ENCODE measurements at regions not wholly inside any gene's neighbourhood (a gene's known extent, or its start where the extent isn't known, plus 50 kb on each side); places are given as distances from the start of the nearest gene placed in this dataset.

DNA sequence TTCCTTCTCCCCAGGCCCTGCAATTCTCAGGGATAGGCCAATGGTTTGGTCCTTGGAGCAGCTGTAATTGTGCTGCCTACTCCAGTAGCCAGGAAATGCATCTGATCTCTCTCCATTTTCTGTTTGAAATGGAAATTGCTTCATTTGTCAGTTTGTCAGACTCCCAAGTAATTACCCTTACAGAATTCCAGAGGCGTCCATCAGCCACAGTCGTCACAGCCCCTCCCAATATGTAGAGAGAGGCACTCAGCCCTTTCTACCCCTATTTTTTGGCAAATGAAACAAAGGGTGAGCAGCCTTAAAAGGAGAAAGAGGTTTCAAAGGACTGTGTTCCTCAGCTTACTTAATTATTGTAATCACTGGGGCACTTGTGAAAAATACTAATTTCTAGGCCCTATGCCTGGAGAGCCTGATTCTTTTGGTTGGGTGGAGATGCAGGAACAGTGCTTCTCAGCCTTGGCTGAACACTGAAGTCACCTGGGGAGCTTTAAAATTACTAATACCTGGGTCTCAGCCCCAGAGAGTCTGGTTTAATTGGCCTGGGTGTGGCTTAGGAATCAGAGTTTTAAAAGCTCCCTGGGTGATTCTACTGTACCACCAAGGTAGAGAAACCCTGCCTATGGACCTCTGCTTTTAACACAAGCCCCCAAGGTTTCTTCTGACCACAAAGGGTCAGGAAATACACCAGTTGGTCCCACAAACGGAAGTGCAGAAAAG, 190.0 kb downstream of the EMP1 start:
- H2AFZ ChIP-seq (replicated peaks; ENCODE audit: low read length, poor library complexity), result no peak overlapping the region
- BruUV-seq (replicated peaks), result no TSS peak
- H2BK20ac ChIP-seq (ENCODE audit: low read depth, low read length), result no peak overlapping the region
- no peak overlapping the region for H2BK120ac ChIP-seq (ENCODE audit: low read depth, low read length)
- H2BK5ac ChIP-seq (ENCODE audit: low read depth, low read length, poor library complexity, severe bottlenecking), result no peak overlapping the region
- H3K14ac ChIP-seq (replicated peaks; ENCODE audit: low read depth, low read length), result no peak overlapping the region
- H4K8ac ChIP-seq (ENCODE audit: low read depth in 2 of 2, low read length in 2 of 2), result no peak overlapping the region
- no peak overlapping the region for H3K4me2 ChIP-seq (ENCODE audit: low read depth, low read length)
- intact Hi-C loops (cut with micrococcal nuclease) (no loop called here), in situ Hi-C loops (cut with MboI; ENCODE audit: low sequenced_read_pairs) (no loop called here), dilution Hi-C loops (cut with HindIII; ENCODE audit: low sequenced_read_pairs, unreplicated experiment) (no loop called here)
- no peak overlapping the region for H3K27ac ChIP-seq (ENCODE audit: insufficient read depth, low read length)
- no peak overlapping the region for H3K4me3 ChIP-seq (ENCODE audit: insufficient read depth, low read depth, low read length)
- H3K79me1 ChIP-seq (ENCODE audit: low read depth in 1 of 2, low read length in 2 of 2), result no peaks in the 10 kb centered on the region
- TF ChIP-seq RFX5 (IDR thresholded peaks at IDR 0.05; ENCODE audit: low read depth, low read length), result no peak
- TF ChIP-seq MAZ (IDR thresholded peaks at IDR 0.05; ENCODE audit: borderline replicate concordance, low read depth, low read length), result no peak
- TF ChIP-seq CEBPB (IDR thresholded peaks at IDR 0.05; ENCODE audit: low read depth, low read length), result no peak
- TF ChIP-seq RCOR1 (IDR thresholded peaks at IDR 0.05; ENCODE audit: insufficient replicate concordance, low read length), result no peak
- no peak for TF ChIP-seq CHD1 (IDR thresholded peaks at IDR 0.05; ENCODE audit: low read depth, low read length)
- no peak for TF ChIP-seq FOS (IDR thresholded peaks at IDR 0.05; ENCODE audit: low read depth, low read length)
- TF ChIP-seq, protein P1, sequence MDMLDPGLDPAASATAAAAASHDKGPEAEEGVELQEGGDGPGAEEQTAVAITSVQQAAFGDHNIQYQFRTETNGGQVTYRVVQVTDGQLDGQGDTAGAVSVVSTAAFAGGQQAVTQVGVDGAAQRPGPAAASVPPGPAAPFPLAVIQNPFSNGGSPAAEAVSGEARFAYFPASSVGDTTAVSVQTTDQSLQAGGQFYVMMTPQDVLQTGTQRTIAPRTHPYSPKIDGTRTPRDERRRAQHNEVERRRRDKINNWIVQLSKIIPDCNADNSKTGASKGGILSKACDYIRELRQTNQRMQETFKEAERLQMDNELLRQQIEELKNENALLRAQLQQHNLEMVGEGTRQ (IDR thresholded peaks at IDR 0.05; ENCODE audit: low read depth, low read length), result no peak
- TF ChIP-seq, protein P2, sequence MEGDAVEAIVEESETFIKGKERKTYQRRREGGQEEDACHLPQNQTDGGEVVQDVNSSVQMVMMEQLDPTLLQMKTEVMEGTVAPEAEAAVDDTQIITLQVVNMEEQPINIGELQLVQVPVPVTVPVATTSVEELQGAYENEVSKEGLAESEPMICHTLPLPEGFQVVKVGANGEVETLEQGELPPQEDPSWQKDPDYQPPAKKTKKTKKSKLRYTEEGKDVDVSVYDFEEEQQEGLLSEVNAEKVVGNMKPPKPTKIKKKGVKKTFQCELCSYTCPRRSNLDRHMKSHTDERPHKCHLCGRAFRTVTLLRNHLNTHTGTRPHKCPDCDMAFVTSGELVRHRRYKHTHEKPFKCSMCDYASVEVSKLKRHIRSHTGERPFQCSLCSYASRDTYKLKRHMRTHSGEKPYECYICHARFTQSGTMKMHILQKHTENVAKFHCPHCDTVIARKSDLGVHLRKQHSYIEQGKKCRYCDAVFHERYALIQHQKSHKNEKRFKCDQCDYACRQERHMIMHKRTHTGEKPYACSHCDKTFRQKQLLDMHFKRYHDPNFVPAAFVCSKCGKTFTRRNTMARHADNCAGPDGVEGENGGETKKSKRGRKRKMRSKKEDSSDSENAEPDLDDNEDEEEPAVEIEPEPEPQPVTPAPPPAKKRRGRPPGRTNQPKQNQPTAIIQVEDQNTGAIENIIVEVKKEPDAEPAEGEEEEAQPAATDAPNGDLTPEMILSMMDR (conservative IDR thresholded peaks at IDR 0.05; ENCODE audit: low read depth, low read length), result no peak
- TF ChIP-seq SMC3 (IDR thresholded peaks at IDR 0.05; ENCODE audit: low read depth, low read length), result no peak
- no peak for TF ChIP-seq BHLHE40 (IDR thresholded peaks at IDR 0.05; ENCODE audit: low read depth, low read length)
- no peak for TF ChIP-seq MXI1 (IDR thresholded peaks at IDR 0.05; ENCODE audit: borderline replicate concordance, low read depth, low read length)
- no peak for TF ChIP-seq RAD21 (IDR thresholded peaks at IDR 0.05; ENCODE audit: low read length)
- TF ChIP-seq MAFK (IDR thresholded peaks at IDR 0.05; ENCODE audit: low read depth, low read length), result no peak
- no peaks in the 10 kb centered on the region for H3K9me3 ChIP-seq (ENCODE audit: control insufficient read depth, insufficient read depth, low read length)
- no peak overlapping the region for H2BK15ac ChIP-seq (ENCODE audit: low read depth, low read length)
- no peaks in the 10 kb centered on the region for H3K27me3 ChIP-seq (ENCODE audit: control insufficient read depth, insufficient read depth, low read length)
- H3K23ac ChIP-seq (ENCODE audit: low read depth, low read length), result no peak overlapping the region
- ChIA-PET CTCF (no interaction called here), POLR2A (ENCODE audit: unreplicated experiment) (no interaction called here)
- no peak overlapping the region for H2AK9ac ChIP-seq (replicated peaks; ENCODE audit: low read depth, low read length, poor library complexity)
- H4K91ac ChIP-seq (ENCODE audit: insufficient read depth, low read depth, low read length), result no peak overlapping the region
- no peak overlapping the region for H3K4ac ChIP-seq (ENCODE audit: low read depth, low read length)
- DNase-seq, result no peak
- no peak for ATAC-seq (ENCODE audit: low read depth)
- H4K5ac ChIP-seq (ENCODE audit: low read depth, low read length), result no peak overlapping the region
- no peak overlapping the region for H3K9ac ChIP-seq (ENCODE audit: low read depth, low read length)
- H3K9me1 ChIP-seq (ENCODE audit: insufficient read depth, low read length), result no peaks in the 10 kb centered on the region
- no peak overlapping the region for H2AK5ac ChIP-seq (ENCODE audit: low read depth, low read length)
- H3K4me1 ChIP-seq (ENCODE audit: control insufficient read depth, insufficient read depth, low read length), result no peaks in the 10 kb centered on the region
- H4K20me1 ChIP-seq (ENCODE audit: insufficient read depth, low read length), result no peaks in the 10 kb centered on the region
- no peak overlapping the region for H3K18ac ChIP-seq (ENCODE audit: low read depth, low read length)
- H3K36me3 ChIP-seq (ENCODE audit: control insufficient read depth, insufficient read depth, low read length), result no peaks in the 10 kb centered on the region
- WGBS, 2 experiments (ENCODE audit: extremely low coverage in 2 of 2, insufficient read length in 1 of 2), result no CpG with 5 or more reads among the region's 3 CpGs
- no peak overlapping the region for H3K56ac ChIP-seq (ENCODE audit: extremely low read depth, insufficient read depth, low read length)

Data from IMR-90 (cell line).